ENCODE measurements at regions not wholly inside any gene's neighbourhood (a gene's known extent, or its start where the extent isn't known, plus 50 kb on each side); places are given as distances from the start of the nearest gene placed in this dataset.

DNA sequence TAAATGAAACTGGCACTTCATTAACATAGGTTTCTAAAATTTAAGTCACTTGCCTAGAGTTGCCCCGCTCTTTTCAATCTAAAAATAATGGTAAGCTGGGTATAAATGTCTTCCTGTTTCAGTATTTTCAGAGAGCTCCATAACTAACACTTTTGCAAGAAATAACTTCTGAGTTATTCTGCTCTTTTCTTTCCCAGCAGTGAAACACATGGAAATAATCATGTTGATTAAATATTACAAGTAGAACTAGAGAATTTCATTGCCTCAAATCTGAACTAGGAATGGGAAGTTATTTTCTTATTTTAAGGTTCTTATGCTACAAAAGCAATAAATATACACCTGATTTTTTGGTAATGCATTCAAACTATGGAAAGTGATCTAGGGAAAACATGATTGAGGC lies 257.4 kb downstream of the IKZF2 start:
- Histone ChIP-seq H3K36me3 (ENCODE audit: insufficient read depth) (no peaks in the 10 kb centered on the region), H3F3A (replicated peaks; ENCODE audit: low read depth) (no peaks in the 10 kb centered on the region), H4K20me1 (replicated peaks; ENCODE audit: insufficient read depth) (no peaks in the 10 kb centered on the region), H3K4me1 (ENCODE audit: insufficient read depth) (no peaks in the 10 kb centered on the region), H3K4me2 (no peak overlapping the region), H3K4me3 (no peak overlapping the region), H3K79me2 (replicated peaks; ENCODE audit: insufficient read depth) (no peaks in the 10 kb centered on the region), H2AFZ (no peak overlapping the region), H3K9me2 (ENCODE audit: insufficient read depth) (no peaks in the 10 kb centered on the region; the same call in 1 of the 2 replicates), H3K27me3 (ENCODE audit: insufficient read depth) (no peaks in the 10 kb centered on the region), H3K27ac (ENCODE audit: low read depth) (no peak overlapping the region)
- Mint-ChIP-seq H3K4me1 (no peaks in the 10 kb centered on the region), H3K9me3 (no peaks in the 10 kb centered on the region), H3K36me3 (ENCODE audit: low read depth) (no peaks in the 10 kb centered on the region), H3K27ac (no peak overlapping the region), H3K27me3 (ENCODE audit: insufficient read depth, low read depth, poor library complexity) (no peaks in the 10 kb centered on the region), H3K4me3 (no peak overlapping the region)
- TF ChIP-seq, protein P1, sequence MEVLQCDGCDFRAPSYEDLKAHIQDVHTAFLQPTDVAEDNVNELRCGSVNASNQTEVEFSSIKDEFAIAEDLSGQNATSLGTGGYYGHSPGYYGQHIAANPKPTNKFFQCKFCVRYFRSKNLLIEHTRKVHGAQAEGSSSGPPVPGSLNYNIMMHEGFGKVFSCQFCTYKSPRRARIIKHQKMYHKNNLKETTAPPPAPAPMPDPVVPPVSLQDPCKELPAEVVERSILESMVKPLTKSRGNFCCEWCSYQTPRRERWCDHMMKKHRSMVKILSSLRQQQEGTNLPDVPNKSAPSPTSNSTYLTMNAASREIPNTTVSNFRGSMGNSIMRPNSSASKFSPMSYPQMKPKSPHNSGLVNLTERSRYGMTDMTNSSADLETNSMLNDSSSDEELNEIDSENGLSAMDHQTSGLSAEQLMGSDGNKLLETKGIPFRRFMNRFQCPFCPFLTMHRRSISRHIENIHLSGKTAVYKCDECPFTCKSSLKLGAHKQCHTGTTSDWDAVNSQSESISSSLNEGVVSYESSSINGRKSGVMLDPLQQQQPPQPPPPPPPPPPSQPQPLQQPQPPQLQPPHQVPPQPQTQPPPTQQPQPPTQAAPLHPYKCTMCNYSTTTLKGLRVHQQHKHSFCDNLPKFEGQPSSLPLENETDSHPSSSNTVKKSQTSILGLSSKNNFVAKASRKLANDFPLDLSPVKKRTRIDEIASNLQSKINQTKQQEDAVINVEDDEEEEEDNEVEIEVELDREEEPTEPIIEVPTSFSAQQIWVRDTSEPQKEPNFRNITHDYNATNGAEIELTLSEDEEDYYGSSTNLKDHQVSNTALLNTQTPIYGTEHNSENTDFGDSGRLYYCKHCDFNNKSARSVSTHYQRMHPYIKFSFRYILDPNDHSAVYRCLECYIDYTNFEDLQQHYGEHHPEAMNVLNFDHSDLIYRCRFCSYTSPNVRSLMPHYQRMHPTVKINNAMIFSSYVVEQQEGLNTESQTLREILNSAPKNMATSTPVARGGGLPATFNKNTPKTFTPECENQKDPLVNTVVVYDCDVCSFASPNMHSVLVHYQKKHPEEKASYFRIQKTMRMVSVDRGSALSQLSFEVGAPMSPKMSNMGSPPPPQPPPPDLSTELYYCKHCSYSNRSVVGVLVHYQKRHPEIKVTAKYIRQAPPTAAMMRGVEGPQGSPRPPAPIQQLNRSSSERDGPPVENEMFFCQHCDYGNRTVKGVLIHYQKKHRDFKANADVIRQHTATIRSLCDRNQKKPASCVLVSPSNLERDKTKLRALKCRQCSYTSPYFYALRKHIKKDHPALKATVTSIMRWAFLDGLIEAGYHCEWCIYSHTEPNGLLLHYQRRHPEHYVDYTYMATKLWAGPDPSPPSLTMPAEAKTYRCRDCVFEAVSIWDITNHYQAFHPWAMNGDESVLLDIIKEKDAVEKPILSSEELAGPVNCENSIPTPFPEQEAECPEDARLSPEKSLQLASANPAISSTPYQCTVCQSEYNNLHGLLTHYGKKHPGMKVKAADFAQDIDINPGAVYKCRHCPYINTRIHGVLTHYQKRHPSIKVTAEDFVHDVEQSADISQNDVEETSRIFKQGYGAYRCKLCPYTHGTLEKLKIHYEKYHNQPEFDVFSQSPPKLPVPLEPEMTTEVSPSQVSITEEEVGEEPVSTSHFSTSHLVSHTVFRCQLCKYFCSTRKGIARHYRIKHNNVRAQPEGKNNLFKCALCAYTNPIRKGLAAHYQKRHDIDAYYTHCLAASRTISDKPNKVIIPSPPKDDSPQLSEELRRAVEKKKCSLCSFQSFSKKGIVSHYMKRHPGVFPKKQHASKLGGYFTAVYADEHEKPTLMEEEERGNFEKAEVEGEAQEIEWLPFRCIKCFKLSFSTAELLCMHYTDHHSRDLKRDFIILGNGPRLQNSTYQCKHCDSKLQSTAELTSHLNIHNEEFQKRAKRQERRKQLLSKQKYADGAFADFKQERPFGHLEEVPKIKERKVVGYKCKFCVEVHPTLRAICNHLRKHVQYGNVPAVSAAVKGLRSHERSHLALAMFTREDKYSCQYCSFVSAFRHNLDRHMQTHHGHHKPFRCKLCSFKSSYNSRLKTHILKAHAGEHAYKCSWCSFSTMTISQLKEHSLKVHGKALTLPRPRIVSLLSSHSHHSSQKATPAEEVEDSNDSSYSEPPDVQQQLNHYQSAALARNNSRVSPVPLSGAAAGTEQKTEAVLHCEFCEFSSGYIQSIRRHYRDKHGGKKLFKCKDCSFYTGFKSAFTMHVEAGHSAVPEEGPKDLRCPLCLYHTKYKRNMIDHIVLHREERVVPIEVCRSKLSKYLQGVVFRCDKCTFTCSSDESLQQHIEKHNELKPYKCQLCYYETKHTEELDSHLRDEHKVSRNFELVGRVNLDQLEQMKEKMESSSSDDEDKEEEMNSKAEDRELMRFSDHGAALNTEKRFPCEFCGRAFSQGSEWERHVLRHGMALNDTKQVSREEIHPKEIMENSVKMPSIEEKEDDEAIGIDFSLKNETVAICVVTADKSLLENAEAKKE (CRISPR knock-in tag; IDR thresholded peaks at IDR 0.05), result no peak
- no peak for TF ChIP-seq POLR2AphosphoS5 (IDR thresholded peaks at IDR 0.05; ENCODE audit: low read depth)
- TF ChIP-seq, protein P2, sequence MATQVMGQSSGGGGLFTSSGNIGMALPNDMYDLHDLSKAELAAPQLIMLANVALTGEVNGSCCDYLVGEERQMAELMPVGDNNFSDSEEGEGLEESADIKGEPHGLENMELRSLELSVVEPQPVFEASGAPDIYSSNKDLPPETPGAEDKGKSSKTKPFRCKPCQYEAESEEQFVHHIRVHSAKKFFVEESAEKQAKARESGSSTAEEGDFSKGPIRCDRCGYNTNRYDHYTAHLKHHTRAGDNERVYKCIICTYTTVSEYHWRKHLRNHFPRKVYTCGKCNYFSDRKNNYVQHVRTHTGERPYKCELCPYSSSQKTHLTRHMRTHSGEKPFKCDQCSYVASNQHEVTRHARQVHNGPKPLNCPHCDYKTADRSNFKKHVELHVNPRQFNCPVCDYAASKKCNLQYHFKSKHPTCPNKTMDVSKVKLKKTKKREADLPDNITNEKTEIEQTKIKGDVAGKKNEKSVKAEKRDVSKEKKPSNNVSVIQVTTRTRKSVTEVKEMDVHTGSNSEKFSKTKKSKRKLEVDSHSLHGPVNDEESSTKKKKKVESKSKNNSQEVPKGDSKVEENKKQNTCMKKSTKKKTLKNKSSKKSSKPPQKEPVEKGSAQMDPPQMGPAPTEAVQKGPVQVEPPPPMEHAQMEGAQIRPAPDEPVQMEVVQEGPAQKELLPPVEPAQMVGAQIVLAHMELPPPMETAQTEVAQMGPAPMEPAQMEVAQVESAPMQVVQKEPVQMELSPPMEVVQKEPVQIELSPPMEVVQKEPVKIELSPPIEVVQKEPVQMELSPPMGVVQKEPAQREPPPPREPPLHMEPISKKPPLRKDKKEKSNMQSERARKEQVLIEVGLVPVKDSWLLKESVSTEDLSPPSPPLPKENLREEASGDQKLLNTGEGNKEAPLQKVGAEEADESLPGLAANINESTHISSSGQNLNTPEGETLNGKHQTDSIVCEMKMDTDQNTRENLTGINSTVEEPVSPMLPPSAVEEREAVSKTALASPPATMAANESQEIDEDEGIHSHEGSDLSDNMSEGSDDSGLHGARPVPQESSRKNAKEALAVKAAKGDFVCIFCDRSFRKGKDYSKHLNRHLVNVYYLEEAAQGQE (IDR thresholded peaks at IDR 0.05; ENCODE audit: unreplicated experiment), result no peak
- no peak for TF ChIP-seq JUNB (IDR thresholded peaks at IDR 0.05; ENCODE audit: unreplicated experiment)
- TF ChIP-seq, protein P3, sequence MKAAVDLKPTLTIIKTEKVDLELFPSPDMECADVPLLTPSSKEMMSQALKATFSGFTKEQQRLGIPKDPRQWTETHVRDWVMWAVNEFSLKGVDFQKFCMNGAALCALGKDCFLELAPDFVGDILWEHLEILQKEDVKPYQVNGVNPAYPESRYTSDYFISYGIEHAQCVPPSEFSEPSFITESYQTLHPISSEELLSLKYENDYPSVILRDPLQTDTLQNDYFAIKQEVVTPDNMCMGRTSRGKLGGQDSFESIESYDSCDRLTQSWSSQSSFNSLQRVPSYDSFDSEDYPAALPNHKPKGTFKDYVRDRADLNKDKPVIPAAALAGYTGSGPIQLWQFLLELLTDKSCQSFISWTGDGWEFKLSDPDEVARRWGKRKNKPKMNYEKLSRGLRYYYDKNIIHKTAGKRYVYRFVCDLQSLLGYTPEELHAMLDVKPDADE (IDR thresholded peaks at IDR 0.05), result no peak
- TF ChIP-seq EZH2phosphoT487 (IDR thresholded peaks at IDR 0.05; ENCODE audit: unreplicated experiment), result no peak
- TF ChIP-seq STAT1 (IDR thresholded peaks at IDR 0.05; ENCODE audit: unreplicated experiment), result no peak
- TF ChIP-seq CREB1 (CRISPR knock-in tag; IDR thresholded peaks at IDR 0.05; ENCODE audit: low read depth), result no peak
- TF ChIP-seq ZNF331 (CRISPR knock-in tag; IDR thresholded peaks at IDR 0.05; ENCODE audit: low read depth), result no peak
- no peak for TF ChIP-seq ZNF114 (CRISPR knock-in tag; IDR thresholded peaks at IDR 0.05)
- no peak for TF ChIP-seq CTCF (conservative IDR thresholded peaks at IDR 0.05; ENCODE audit: low read depth in 2 of 2)
- no peak for TF ChIP-seq EZH2 (IDR thresholded peaks at IDR 0.05; ENCODE audit: low read depth, unreplicated experiment)
- TF ChIP-seq NANOG (IDR thresholded peaks at IDR 0.05; ENCODE audit: borderline replicate concordance), result no peak
- DNase-seq (ENCODE audit: low spot score), result no peak
- ATAC-seq, result no peak

Measured in GM23338 (cell line).